HG03457 (cell line): ENCODE measurements at regions not wholly inside any gene's neighbourhood (a gene's known extent, or its start where the extent isn't known, plus 50 kb on each side); places are given as distances from the start of the nearest gene placed in this dataset.
"Not testable (repeated sequence)": the region's sequence is repeated elsewhere in the genome, so short reads cannot be mapped to it uniquely, and the experiment has no call there.

ENCODE experiments used
- ATAC-seq: cut with Tn5 transposase; IDR thresholded peaks from one replicate; pipeline ENCODE4 v1.9.1; 2021; ENCODE audit warnings: moderate number of reproducible peaks; ENCODE audit not compliant: unreplicated experiment

DNA sequence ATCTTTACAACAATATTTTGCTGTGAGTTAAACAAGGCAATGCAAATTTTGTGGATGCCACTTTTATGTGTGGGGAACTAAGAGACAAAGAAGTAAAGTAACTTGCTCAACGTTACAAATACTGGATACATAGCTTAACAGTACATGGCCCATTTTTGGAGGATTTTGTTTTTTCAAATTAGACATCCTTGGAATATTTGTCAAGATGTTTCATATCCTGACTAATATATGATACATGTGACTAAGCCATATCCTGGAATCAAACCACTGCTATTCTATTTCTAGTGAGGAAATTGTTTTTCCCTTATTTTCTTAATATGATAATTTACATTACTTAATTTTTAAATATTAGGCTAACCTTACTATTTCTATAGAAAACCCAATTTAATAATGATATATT lies 529.8 kb downstream of the DMRTA1 start:
- ATAC-seq, result no peak

DNA sequence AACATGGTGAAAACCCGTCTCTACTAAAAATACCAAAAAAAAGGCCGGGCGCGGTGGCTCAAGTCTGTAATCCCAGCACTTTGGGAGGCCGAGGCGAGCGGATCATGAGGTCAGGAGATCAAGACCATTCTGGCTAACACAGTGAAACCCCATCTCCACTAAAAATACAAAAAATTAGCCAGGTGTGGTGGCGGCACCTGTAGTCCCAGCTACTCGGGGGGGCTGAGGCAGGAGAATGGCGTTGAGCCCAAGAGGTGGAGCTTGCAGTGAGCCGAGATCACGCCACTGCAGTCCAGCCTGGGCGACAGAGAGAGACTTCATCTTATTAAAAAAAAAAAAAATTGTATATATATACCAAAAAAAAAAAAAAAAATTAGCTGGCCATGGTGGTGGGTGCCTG lies 533.8 kb downstream of the DMRTA1 start:
- not testable (repeated sequence) for ATAC-seq

DNA sequence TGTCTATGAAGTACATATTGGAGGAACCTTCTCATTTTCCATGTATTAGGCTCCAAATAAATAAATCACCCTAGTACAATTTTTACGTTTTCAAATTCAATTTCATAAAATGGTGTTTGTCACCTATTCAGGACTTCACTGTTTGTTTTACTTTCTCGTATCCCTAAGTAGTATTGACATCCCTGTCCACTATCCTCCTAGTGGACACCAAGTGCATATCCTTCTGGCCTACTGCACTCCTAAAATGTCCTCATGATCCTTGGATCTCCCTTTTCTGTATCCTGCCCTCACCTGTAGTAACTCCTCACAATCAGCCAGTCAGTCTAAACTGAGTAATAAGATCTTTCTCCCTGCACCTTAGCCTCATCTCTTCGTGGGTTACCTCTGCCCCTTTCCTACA lies 539.9 kb downstream of the DMRTA1 start:
- no peak for ATAC-seq

DNA sequence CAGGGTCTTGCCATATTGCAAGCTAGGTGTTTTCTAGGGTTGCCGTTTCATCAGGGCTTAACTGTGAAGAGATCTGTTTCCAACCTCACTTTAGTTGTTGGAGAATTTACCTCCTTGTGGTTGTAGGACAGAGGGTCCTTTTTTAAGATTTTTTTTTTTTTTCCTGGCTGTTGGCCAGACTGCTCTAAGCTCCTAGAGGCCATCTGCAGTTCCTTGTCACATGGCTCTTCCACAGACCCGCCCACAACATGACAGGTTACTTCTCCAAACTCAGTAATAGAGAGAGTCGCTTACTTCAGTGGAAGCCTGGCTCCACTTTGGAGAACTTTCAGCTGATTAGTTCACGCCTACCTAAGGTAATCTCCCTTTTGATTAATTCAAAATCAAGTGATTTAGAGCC lies 543.7 kb downstream of the DMRTA1 start:
- no peak for ATAC-seq

DNA sequence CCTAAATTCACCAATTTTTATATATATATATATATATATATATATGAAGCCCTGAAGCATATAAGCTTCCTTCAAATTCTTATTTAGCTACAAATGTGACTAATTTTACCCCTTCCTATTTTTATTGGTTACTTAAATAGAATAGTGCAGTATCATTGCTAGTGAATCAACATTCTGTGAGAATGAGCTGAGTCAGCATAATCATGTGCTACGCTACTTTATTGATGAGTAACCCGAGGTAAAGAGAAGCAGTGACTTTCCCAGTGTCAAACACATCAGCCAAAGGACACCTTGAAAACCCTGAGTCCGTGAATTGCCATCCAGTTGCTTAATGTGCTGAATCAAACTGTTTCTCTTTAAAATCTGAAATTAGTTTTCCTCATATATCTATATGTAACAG lies 546.2 kb downstream of the DMRTA1 start:
- no peak for ATAC-seq

DNA sequence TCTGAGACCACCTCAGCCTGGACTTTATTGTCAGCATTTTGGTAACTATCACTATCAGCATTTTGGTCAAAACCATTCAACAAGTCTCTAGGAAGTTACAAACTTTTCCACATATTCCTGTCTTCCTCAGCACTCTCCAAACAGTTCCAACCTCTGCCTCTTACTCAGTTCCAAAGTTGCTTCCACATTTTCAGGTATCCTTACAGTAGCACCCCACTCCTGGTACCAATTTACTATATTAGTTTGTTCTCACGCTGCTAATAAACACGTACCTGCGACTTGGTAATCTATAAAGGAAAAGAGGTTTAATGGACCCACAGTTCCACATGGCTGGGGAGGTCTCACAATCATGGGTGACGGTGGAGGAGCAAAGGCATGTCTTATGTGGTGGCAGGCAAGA lies 551.3 kb downstream of the DMRTA1 start:
- no peak for ATAC-seq

DNA sequence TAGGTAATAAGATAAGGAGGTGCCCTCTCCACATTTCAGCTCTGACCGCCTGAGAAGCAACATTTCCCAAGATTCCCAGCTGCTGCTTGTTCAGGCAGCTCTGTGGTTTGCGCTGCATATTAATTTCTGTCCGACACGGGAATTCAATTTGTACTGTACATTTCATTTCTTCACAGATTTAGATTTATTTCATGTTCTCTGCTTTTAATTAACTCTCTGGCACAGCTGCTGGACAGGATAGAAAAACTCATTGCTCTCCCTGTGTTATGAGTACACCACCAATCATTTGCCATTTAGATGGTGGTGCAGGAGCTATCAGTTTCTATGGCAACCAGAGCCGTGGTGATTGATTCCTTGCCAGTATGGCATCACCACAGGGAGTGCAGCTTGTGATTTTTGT lies 558.5 kb downstream of the DMRTA1 start:
- ATAC-seq, result no peak

DNA sequence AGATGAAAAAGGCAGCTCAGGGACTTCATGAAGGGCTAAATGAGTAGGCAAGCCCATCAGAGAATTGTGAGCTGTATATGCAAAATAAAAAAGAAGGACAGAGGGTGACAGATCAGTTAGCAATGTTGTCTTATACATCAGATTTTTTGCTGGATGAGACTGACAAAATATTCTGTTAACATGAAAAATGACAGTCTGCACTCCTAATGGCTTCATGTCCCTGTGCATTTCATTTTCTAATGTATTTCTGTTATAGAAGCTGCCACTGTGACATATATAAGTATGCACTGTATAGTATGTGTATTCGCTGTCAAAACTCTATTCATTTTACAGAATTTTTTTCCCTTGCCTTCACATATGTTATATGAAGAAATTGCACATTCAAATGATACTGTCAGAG lies 559.5 kb downstream of the DMRTA1 start:
- no peak for ATAC-seq

DNA sequence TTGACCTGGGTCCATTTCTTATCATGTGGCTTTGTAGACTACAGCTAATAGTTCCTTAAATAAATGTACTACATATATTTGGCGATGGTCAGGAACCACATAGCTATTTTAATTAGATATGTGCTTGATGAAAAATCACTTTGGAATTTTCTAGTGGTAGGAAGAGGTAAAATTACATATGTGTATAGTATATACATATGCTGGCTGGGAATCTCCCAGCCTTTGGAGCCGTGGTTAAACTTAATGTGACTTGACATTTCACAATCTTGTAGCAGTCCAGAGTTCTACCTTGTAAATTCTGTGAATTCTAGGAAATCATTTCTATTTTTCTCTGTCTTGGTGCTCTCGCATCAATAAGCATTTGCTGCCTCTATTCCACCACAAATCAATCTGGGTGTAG lies 565.0 kb downstream of the DMRTA1 start:
- no peak for ATAC-seq

DNA sequence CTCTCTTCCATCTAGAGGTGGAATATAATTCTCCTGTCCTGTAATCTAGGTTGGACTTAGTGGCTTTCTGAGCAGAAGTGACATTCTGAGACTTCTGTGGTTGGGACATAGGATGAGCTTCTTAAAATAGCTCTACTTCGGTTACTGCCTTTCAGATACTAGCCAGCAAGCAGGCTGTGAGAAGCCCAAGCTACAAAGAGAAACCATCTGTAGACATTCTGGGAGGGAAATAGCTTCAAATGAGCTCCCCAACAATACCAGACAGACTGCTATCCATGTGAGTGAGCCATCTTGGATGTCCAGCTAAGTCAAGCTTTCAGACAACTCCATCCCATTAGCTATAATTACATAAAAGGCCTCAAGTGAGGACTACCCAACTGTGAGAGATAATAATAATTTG lies 568.9 kb downstream of the DMRTA1 start:
- ATAC-seq, result no peak

DNA sequence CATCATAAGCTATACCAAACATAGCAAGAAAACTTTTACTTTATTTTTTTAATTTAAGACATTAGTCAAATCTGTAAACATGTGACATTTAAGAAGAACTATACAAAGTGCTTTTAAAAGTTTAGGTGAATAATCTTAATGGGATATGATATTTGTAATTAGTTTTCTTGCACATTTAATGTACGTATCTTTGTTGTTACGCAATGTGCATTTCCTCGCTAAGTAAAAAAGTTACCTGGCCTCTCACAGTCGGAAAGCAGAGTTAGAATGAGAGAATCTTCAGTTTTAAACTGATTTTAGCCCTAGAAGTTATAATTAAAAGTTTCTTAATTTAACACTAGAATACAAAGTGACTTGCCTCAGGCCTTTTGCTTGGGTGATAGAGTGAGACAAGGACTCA lies 589.8 kb downstream of the DMRTA1 start:
- no peak for ATAC-seq

DNA sequence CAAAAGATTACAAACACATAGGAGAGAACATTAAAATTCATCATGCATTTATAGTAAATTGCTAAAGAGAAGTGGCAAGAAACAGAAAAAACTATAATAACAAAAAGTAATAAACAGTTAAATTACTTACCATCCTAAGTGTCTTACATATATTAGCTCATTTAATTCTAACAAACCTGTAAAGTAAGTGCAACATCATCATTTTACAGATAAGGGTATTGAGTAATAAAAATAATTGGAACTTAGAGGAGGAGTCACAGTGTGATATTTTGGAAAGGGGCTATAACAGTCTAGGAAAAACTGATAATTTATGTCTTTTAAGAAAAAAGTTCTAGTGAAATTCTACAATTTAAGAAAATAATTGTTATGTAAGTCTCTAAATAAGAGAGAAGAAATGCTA lies 592.8 kb downstream of the DMRTA1 start:
- ATAC-seq, result no peak

DNA sequence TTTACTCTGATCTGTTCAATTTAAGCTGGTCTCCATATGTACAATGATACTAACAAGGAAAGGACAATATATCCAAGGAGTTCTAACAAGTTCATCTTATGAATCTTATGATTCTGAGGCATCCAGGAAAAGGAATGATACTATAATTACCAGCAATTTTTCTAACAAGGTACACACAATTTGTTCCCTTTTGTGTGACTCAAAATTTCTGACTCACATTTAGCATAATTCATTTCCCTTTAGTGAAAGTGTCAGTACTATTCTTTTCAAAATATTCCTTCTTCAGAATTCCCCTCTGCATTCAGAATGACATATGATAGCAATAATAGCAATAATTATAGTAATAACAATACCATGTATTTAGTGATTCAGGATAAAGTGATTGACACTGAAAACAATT lies 594.8 kb downstream of the DMRTA1 start:
- ATAC-seq, result no peak

DNA sequence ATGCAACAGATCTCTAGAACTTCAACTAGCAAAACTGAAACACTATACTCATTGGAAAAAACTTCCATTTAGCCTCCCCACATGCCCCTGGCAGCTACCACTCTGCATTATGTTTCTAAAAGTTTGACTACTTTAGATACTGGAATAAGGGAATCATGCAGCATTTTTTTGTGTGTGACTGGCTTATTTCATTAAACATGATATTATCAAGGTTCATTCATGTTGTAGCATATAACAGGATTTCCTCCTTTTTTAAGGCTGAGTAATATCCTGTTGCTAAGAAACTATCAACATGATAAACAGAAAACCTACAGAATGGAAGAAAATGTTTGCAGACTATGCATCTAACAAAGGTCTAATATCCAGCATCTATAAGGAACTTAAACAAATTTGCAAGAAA lies 597.9 kb downstream of the DMRTA1 start:
- ATAC-seq, result no peak

DNA sequence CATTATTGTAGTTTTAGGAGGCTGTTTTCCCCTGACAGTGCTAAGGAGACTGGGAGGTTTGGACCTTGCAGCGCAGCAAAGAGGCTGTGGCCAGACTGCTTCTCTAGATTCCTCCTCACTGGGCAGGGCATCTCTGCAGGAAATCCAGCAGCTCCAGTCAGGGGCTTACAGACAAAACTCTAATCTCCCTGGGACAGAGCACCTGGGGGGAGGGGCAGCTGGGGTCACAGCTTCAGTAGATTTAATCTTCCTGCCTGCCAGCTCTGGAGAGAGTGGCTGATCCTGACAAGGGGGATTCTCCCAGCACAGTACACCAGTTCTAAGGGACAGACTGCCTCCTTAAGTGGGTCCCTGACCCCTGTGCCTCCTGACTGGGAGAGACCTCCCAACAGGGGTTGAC lies 599.4 kb downstream of the DMRTA1 start:
- ATAC-seq, result not testable (repeated sequence)

DNA sequence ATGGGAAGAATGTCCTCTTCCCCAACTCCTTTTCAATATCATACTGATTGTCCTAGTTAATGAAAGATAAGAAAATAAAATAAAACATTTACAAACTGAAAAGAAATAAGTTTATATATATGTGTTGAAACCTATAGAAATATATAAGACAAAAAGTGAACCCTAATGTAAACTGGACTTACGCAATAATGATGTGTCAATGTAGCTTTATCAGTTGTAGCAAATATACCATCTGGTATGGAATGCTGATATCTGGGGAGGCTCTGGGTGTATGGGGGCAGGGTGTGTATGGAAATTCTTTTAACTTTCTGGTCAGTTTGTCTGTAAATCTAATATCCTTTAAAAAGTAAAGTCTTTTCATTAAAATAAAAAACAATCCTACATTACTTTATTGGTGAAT lies 603.9 kb downstream of the DMRTA1 start:
- ATAC-seq, result no peak

DNA sequence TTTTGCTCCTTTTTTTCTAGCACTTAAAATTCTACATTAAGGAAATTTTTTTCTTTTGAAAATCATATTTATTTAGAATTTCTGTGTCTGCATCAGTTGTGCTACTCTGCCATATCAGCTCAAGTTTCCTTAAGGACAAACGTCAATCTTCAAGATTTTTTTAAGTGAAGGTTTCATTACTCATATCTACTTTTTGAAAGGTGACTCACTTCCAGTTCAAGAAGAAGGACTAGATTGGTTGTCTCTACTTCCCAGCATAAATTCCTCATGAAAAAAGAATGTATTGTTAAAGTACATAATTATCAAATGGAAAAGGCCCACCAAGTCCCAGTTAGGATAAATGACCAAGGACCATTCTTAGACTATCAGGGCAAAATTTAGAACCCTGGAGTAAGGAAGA lies 626.5 kb downstream of the DMRTA1 start:
- no peak for ATAC-seq

DNA sequence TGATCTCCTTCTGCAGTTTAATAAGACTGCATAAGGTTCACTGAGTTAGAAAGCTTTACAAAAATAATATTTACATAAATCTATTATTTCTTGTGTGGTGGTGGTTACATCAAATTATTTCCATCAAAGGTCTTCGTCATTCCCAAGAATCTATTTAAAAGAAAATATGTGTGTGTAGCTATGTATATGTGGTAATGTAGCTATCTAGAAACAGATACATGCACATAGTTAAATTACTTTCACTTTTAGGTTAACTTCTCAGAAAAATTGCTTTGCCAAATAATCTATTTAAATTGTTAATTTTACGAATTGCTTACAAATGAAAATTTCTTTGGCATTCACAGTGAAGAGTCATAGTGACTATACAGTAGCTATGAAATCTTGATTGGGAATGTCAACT lies 633.2 kb downstream of the DMRTA1 start:
- ATAC-seq, result no peak

DNA sequence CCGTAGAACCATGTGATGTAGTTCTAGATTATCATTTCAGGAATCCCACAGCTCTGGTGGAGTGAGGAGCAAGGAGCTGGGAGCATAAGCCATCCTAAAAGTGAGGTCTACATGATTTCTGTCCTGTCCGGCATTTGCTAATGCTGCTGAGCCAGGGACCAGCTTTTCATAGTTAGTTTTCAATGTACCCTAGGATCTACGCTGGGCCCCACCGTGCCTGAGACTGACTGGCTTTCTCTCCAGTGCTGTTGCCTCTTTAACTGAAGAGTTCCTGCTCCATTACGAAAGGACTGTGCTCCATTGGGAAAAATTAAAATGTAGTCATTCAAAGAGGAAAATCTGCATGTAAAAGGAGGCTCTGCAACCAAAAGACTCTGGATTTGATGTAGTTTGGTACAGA lies 634.8 kb downstream of the DMRTA1 start:
- ATAC-seq, result no peak

DNA sequence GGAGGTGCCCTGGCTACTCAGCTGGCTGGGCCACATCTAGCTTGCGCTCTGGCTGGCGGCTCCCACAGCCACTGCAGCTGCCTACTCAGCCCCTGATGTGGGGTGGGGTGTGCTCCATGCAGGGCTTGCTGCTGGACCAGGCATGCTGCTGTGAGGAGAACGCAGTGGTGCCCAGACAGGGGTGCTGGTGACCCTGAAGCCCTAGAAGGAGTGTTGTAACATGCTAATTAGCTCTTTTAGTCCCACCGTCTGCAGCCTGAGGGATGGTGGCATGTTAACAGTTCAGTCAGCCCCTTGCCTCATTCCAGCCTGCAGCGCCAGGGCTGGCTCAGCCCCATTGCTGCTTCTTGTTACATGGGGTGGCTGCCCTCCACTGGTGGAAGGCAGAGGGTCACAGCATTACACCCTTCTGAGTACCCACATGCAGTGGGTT lies 642.3 kb downstream of the DMRTA1 start:
- ATAC-seq, result no peak

DNA sequence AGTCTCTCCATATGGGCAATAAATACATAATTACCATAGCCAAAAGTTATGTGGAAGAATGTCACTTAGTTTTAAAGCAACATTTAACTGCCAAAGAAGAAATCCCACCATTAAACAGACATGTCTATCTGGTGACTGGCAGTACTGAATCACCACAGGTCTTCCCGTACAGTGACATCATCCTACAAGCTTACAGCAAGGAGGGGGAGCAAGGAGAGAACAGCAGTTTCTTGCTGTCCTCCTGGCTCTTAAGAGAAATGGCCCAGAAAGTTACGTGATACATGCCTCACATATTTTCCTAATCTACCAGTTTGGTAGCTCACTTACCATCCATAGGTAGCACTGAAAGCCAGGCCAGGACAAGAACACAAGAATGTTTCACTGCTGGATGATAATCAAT lies 671.0 kb downstream of the DMRTA1 start:
- ATAC-seq, result no peak

DNA sequence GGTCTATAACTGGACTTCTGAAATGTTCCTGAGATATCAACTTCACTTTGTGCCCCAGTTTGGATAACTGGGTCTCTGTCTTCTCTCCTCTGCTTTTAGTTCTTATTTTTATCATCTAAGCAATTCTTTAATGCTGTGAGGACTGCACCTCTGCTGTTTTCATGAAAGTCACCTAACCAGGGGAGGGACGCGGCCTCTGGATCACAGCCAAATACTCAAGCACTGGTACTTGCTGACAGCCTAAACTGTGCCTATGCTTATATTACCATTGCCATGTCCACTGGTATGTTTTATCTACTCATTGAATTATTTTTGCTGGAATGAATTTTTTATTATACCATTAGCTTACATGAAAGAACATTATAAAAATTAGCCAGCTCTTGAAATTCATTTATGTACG lies 674.0 kb downstream of the DMRTA1 start:
- ATAC-seq, result no peak

DNA sequence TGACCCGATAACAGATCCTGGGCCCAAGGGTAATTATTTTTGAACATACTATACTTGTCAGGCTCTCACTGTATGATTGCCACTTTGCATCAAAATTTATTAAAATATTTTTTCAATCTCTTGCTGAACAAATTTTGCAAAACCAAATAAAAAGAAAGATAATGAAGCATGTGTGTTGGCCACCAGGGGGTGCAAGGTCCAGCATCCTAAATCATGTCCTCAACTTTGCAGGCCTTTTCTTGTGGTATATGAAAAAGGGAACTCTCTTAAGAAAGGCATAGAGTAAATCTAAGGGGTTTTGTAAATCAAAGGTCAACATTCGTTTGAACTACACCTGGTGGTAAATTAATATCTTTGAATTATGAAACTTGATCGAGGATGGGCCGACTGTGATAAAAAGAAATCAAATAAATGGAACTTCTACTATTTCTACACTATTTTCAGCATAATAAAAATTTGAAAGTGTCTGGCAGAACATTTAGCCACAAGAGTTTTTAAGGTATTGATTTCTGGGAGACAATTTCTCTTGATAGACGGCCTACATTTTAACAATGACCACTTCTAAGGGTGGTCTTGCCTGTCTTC lies 676.5 kb downstream of the DMRTA1 start:
- ATAC-seq, result no peak

DNA sequence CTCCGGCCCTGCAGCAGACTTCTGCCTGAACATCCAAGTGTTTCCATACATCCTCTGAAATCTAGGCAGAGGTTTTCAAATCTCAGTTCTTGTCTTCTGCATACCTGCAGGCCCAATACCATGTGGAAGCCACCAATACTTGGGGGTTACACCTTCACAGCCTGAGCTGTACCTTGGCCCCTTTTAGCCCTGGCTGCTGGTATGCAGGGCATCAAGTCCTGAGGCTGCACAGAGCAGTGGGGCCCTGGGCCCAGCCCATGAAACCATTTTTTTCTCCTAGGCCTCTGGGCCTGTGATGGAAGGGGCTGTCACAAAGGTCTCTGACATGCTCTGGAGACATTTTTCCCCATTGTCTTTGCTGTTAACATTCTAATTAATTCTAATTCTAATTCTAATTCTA lies 680.6 kb downstream of the ELAVL2 start:
- no peak for ATAC-seq
